Smooth muscle cell (in vitro differentiated cells): ENCODE measurements at regions not wholly inside any gene's neighbourhood (a gene's known extent, or its start where the extent isn't known, plus 50 kb on each side); places are given as distances from the start of the nearest gene placed in this dataset.

Experiments used
- DNase-seq: peaks from one replicate; lab custom pipeline; 2025; ENCODE audit not compliant: unreplicated experiment; lab: John Stamatoyannopoulos, UW
- H2AFZ ChIP-seq: fragments of 200-600 bp; sonication (generic); 2 replicates; pipeline ENCODE4 v1.6.0; 2016; ENCODE audit warnings: antibody characterized with exemption, low read depth, mild to moderate bottlenecking
- H3F3A ChIP-seq: fragments of 200-600 bp; sonication (generic); 2 replicates; pipeline ENCODE4 v1.6.0; 2017; ENCODE audit warnings: antibody characterized with exemption, low read depth
- H3K27ac ChIP-seq: fragments of 200-600 bp; sonication (generic); 2 replicates; pipeline ENCODE4 v1.5.1; 2016; ENCODE audit warnings: low read depth, mild to moderate bottlenecking
- H3K27me3 ChIP-seq: fragments of 200-600 bp; sonication (generic); 2 replicates; pipeline ENCODE4 v1.6.1; 2016; ENCODE audit warnings: low read depth, mild to moderate bottlenecking
- H3K36me3 ChIP-seq: fragments of 200-600 bp; sonication (generic); 2 replicates; pipeline ENCODE4 v1.5.1; 2016; ENCODE audit warnings: low read depth
- H3K4me1 ChIP-seq: fragments of 200-600 bp; sonication (generic); 2 replicates; pipeline ENCODE4 v1.5.1; 2016; ENCODE audit warnings: low read depth
- H3K4me2 ChIP-seq: fragments of 200-600 bp; sonication (generic); 2 replicates; pipeline ENCODE4 v1.6.0; 2016; ENCODE audit warnings: mild to moderate bottlenecking
- H3K4me3 ChIP-seq: fragments of 200-600 bp; sonication (generic); 2 replicates; pipeline ENCODE4 v1.5.1; 2016; ENCODE audit warnings: mild to moderate bottlenecking
- H3K79me2 ChIP-seq: fragments of 200-600 bp; sonication (generic); 2 replicates; pipeline ENCODE4 v1.6.0; 2016; ENCODE audit warnings: low read depth, mild to moderate bottlenecking
- H3K9ac ChIP-seq: fragments of 200-600 bp; sonication (generic); 2 replicates; pipeline ENCODE4 v1.6.0; 2016; ENCODE audit warnings: low read depth
- H3K9me3 ChIP-seq: fragments of 200-600 bp; sonication (generic); replicated peaks from 2 replicates; pipeline ENCODE4 v1.5.1; 2016; ENCODE audit warnings: low read depth
- H4K20me1 ChIP-seq: fragments of 200-600 bp; sonication (generic); 2 replicates; pipeline ENCODE4 v1.6.0; 2016; ENCODE audit warnings: low read depth
- CTCF ChIP-seq: fragments of 200-600 bp; sonication (generic); IDR thresholded peaks from 2 replicates; pipeline ENCODE4 v1.5.1; 2017; ENCODE audit warnings: borderline replicate concordance, mild to moderate bottlenecking, antibody characterized with exemption; ENCODE audit not compliant: insufficient read depth, poor library complexity, severe bottlenecking
- WGBS: methylation state at CpG from one replicate; pipeline ENCODE4 v1.1.7; 2016; ENCODE audit warnings: low lambda C conversion rate; 5-methylcytosine and 5-hydroxymethylcytosine counted together

GRCh38 chr10:9994131-9994530, 1023.5 kb upstream of the CELF2 start:
- no peak for TF ChIP-seq CTCF
- no peaks in the 10 kb centered on the region for H3K36me3 ChIP-seq
- WGBS: 95% methylated on average over 3 of the region's 3 CpGs
- H3K4me2 ChIP-seq: no peak overlapping the region
- H3K9me3 ChIP-seq: no peaks in the 10 kb centered on the region
- H3K4me1 ChIP-seq: no peaks in the 10 kb centered on the region
- H3K27me3 ChIP-seq: no peaks in the 10 kb centered on the region
- H3K79me2 ChIP-seq: no peaks in the 10 kb centered on the region
- H3K9ac ChIP-seq: no peak overlapping the region
- H3K4me3 ChIP-seq: no peak overlapping the region
- DNase-seq: no peak
- H2AFZ ChIP-seq: no peak overlapping the region
- no peak overlapping the region for H3K27ac ChIP-seq
- no peaks in the 10 kb centered on the region for H4K20me1 ChIP-seq
- H3F3A ChIP-seq: no peaks in the 10 kb centered on the region

GRCh38 chr10:9999627-10000026, 1018.0 kb upstream of the CELF2 start:
- no peaks in the 10 kb centered on the region for H3K9me3 ChIP-seq
- no peak overlapping the region for H3K4me3 ChIP-seq
- H3K79me2 ChIP-seq: no peaks in the 10 kb centered on the region
- H2AFZ ChIP-seq: no peak overlapping the region
- no peak overlapping the region for H3K4me2 ChIP-seq
- no peaks in the 10 kb centered on the region for H3K36me3 ChIP-seq
- no peak overlapping the region for H3K27ac ChIP-seq
- no peak for TF ChIP-seq CTCF
- H3K9ac ChIP-seq: no peak overlapping the region
- H4K20me1 ChIP-seq: no peaks in the 10 kb centered on the region
- DNase-seq: no peak
- WGBS: 89% methylated on average over 5 of the region's 5 CpGs
- no peaks in the 10 kb centered on the region for H3K4me1 ChIP-seq
- H3F3A ChIP-seq: no peaks in the 10 kb centered on the region
- no peaks in the 10 kb centered on the region for H3K27me3 ChIP-seq

GRCh38 chr10:10007957-10008356, 1009.7 kb upstream of the CELF2 start:
- DNase-seq: no peak
- no peaks in the 10 kb centered on the region for H3K27me3 ChIP-seq
- no peaks in the 10 kb centered on the region for H3F3A ChIP-seq
- no peak overlapping the region for H2AFZ ChIP-seq
- H3K9me3 ChIP-seq: no peaks in the 10 kb centered on the region
- H4K20me1 ChIP-seq: no peaks in the 10 kb centered on the region
- TF ChIP-seq CTCF: no peak
- no peak overlapping the region for H3K4me2 ChIP-seq
- no peak overlapping the region for H3K4me3 ChIP-seq
- no peaks in the 10 kb centered on the region for H3K36me3 ChIP-seq
- 82% methylated on average over 6 of the region's 6 CpGs for WGBS
- no peak overlapping the region for H3K27ac ChIP-seq
- no peak overlapping the region for H3K9ac ChIP-seq
- H3K79me2 ChIP-seq: no peaks in the 10 kb centered on the region
- H3K4me1 ChIP-seq: no peaks in the 10 kb centered on the region

GRCh38 chr10:10010397-10010796, 1007.3 kb upstream of the CELF2 start:
- 82% methylated on average over 2 of the region's 2 CpGs for WGBS
- TF ChIP-seq CTCF: no peak

More at GRCh38 chr10:10010397-10010796, 1007.3 kb upstream of the CELF2 start:
- Histone ChIP-seq H3K9ac (no peak overlapping the region), H3F3A (no peaks in the 10 kb centered on the region), H3K4me1 (no peaks in the 10 kb centered on the region), H3K36me3 (no peaks in the 10 kb centered on the region), H3K4me2 (no peak overlapping the region), H3K79me2 (no peaks in the 10 kb centered on the region), H3K27ac (no peak overlapping the region), H3K4me3 (no peak overlapping the region), H3K9me3 (no peaks in the 10 kb centered on the region), H4K20me1 (no peaks in the 10 kb centered on the region), H2AFZ (no peak overlapping the region), H3K27me3 (no peaks in the 10 kb centered on the region)
- no peak for DNase-seq
